Erythroblast (primary cell): ENCODE measurements at regions not wholly inside any gene's neighbourhood (a gene's known extent, or its start where the extent isn't known, plus 50 kb on each side); places are given as distances from the start of the nearest gene placed in this dataset.

Experiments
- GATA1 ChIP-seq: IDR thresholded peaks from 2 replicates; pipeline ENCODE4 v1.6.1; 2011; ENCODE audit warnings: low read depth, mild to moderate bottlenecking, control low read depth, low read length, moderate library complexity
- POLR2A ChIP-seq: IDR thresholded peaks from 2 replicates; pipeline ENCODE4 v1.6.1; 2011; ENCODE audit warnings: mild to moderate bottlenecking, low read length

- TF ChIP-seq POLR2A (no peak), GATA1 (no peak)
These were observed 57.3 kb upstream of the RNF7 start for GRCh38 chr3:141680620-141681389.
